ENCODE measurements at regions not wholly inside any gene's neighbourhood (a gene's known extent, or its start where the extent isn't known, plus 50 kb on each side); places are given as distances from the start of the nearest gene placed in this dataset.
"Not testable (repeated sequence)": the region's sequence is repeated elsewhere in the genome, so short reads cannot be mapped to it uniquely, and the experiment has no call there.

- TF ChIP-seq CTCF (IDR thresholded peaks at IDR 0.05; ENCODE audit: low read depth, low read length); EZH2phosphoT487 (IDR thresholded peaks at IDR 0.05; ENCODE audit: low read depth): not testable (repeated sequence)
These were observed 534.1 kb upstream of the ARRDC3 start for GRCh38 chr5:91917037-91917814.

All from OCI-LY3 (cell line).